IPS-18c (cell line): ENCODE measurements at regions not wholly inside any gene's neighbourhood (a gene's known extent, or its start where the extent isn't known, plus 50 kb on each side); places are given as distances from the start of the nearest gene placed in this dataset.

Experiments used
- H3K4me3 ChIP-seq: 2 replicates; pipeline ENCODE4 v1.7.0; 2013; ENCODE audit warnings: low read depth, mild to moderate bottlenecking, low read length, moderate library complexity; ENCODE audit not compliant: insufficient read depth
- H3K9me3 ChIP-seq: one replicate; pipeline ENCODE4 v1.6.1; 2013; ENCODE audit warnings: mild to moderate bottlenecking, low read length, moderate library complexity; ENCODE audit not compliant: control insufficient read depth, insufficient read depth

GRCh38 chr4:183763990-183764754 is 105.1 kb downstream of the TRAPPC11 start:
- Histone ChIP-seq H3K4me3 (no peak overlapping the region), H3K9me3 (no peaks in the 10 kb centered on the region)

DNA sequence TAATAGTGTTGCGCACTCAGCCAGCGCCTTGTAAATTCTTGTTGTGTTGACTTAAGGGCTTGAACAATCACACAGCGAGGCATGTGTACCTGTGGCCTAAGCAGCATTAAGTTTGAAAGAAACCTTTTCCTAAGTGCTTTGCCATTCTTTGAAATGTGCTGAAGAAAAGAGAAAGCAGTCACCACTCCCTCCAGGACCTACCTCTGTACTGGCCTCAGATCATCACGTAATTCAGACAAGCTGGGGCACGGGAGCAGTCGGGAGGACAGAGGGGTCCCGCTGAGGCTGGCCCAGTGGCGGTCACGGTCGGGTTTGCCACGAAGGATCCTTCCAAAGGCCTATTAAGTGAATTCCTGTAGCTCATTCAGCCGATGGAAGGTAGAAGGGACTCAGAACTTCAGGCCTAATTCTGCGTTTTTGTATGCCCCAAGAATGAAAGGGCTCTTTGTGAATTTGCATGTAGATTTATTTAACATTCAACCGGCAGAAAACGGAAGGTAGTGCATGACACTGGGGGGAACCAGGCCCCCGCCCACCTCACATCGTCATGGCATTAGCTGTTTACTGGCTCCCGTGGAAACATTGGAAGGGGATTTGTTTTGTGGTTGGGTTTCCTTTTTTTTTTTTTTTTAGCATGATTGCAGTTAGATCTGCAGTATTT is 106.3 kb downstream of the TRAPPC11 start:
- H3K9me3 ChIP-seq = no peaks in the 10 kb centered on the region
- no peak overlapping the region for H3K4me3 ChIP-seq

DNA sequence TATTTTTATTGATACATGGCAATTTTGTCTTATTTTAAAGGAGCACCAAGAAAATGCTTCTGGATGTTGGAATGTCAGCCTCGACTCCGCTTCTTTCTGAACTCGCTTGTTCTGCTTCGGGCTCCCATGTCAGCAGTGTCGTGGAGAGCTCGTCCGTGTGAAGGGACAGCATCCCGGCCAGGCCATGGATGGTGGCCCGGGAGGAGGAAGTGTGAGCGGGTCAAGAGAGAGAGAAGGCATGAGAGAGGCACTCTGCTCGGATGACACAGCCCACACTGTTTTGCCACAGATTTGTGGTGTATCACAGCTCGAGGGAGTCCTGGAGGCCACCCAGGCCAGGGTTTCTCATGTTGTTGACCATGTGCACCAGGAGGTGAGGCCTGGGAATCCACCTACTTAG is 107.0 kb downstream of the TRAPPC11 start:
- H3K4me3 ChIP-seq = no peak overlapping the region
- H3K9me3 ChIP-seq = no peaks in the 10 kb centered on the region

- peaks cover 3% of the 10 kb centered on the region for H3K9me3 ChIP-seq
- H3K4me3 ChIP-seq = no peak overlapping the region
These were observed 111.8 kb downstream of the TRAPPC11 start for GRCh38 chr4:183770906-183771305.

GRCh38 chr4:183772361-183772760 is 113.3 kb downstream of the TRAPPC11 start:
- Histone ChIP-seq H3K4me3 (no peak overlapping the region), H3K9me3 (peaks cover 3% of the 10 kb centered on the region)

GRCh38 chr4:183773790-183774189 is 114.7 kb downstream of the TRAPPC11 start:
- Histone ChIP-seq H3K4me3 (no peak overlapping the region; the same call in 1 of the 2 replicates), H3K9me3 (peaks cover 3% of the 10 kb centered on the region)

DNA sequence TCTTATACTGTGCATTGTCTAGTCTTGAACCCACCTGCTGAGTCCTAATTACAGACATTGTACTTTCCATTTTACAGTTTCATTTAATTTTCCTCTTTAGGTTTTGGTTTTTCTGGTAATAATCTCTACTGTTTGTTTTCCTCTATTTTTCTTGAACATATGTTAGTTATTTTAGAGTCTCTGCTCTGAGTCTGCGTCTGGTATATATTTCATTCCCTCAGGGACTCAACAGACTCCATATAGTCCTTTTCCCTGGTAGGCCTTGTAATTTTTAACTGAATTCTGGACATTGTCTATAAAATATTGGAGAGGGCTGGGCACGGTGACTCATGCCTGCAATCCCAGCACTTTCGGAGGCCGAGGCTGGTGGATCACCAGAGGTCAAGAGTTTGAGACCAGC is 121.8 kb upstream of the STOX2 start:
- no peak overlapping the region for H3K4me3 ChIP-seq

GRCh38 chr4:183783991-183784553 is 121.0 kb upstream of the STOX2 start:
- no peaks in the 10 kb centered on the region for H3K9me3 ChIP-seq
- H3K4me3 ChIP-seq = no peak overlapping the region

More for the DNA sequence above, 121.8 kb upstream of the STOX2 start:
- no peaks in the 10 kb centered on the region for H3K9me3 ChIP-seq

DNA sequence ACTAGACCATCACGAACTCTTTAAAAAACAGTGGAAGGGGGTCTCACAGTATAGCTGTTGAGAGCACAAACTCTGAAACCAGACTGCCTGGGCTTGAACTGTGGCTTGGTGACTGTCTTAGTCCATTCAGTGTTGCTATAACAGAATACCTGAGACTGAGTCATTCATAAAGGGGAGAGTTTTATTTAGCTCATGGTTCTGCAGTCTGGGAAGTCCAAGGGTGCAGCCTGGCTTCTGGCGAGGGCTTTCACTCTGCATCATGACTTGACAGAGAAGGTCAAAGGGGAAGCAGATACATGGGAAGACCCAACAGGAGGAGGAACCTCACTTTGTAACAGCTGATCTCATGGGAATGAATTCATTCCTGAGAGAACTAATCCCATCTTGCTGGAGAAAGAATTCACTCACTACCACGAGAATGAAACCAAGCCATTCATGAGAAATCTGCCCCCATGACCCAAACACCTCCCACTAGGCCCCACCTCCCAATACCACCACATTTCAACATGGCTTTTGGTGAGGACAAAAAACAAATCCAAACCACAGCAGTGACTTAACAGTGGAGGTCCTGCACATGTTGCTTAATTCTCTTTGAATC is 116.7 kb upstream of the STOX2 start:
- Histone ChIP-seq H3K9me3 (peaks cover 3% of the 10 kb centered on the region), H3K4me3 (no peak overlapping the region)

- peaks cover 5% of the 10 kb centered on the region for H3K9me3 ChIP-seq
These were observed 115.5 kb upstream of the STOX2 start for GRCh38 chr4:183789657-183790056.

DNA sequence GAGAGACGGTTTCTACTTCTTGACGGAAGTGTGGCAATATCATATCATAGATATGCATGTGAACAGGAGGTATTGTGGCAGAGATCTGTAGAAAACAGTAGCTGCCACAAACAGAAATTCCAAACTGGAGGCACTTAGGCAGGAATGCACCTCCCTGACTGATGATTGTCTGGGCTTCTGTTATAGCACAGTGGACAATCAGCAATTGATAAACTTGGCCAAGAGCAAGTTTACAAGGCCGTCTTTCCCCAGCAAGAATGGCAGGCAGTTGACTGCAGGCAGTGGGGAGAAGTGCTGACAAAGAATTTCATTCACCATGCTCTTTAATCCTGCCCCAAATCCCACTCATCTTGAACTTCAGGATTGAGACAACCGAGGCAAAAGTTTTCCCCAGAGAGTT is 114.4 kb upstream of the STOX2 start:
- Histone ChIP-seq H3K9me3 (peaks cover 5% of the 10 kb centered on the region), H3K4me3 (no peak overlapping the region)

More at GRCh38 chr4:183789657-183790056, 115.5 kb upstream of the STOX2 start:
- no peak overlapping the region for H3K4me3 ChIP-seq

- H3K4me3 ChIP-seq = peak overlapping the region; percentile 60
- peaks cover 5% of the 10 kb centered on the region for H3K9me3 ChIP-seq
These were observed 108.1 kb upstream of the STOX2 start for GRCh38 chr4:183797011-183797444.

GRCh38 chr4:183797445-183798300 is 107.4 kb upstream of the STOX2 start:
- peak overlapping the region; percentile 60 for H3K4me3 ChIP-seq
- peaks cover 5% of the 10 kb centered on the region for H3K9me3 ChIP-seq

GRCh38 chr4:183798301-183799253 is 106.5 kb upstream of the STOX2 start:
- Histone ChIP-seq H3K9me3 (peaks cover 5% of the 10 kb centered on the region), H3K4me3 (peak overlapping the region; percentile 60)

- peaks cover 2% of the 10 kb centered on the region for H3K9me3 ChIP-seq
- no peak overlapping the region for H3K4me3 ChIP-seq
These were observed 103.5 kb upstream of the STOX2 start for GRCh38 chr4:183801457-183802165.
